Peyer's patch (tissue), 4 donors: ENCODE measurements at regions not wholly inside any gene's neighbourhood (a gene's known extent, or its start where the extent isn't known, plus 50 kb on each side); places are given as distances from the start of the nearest gene placed in this dataset.

ENCODE experiments used
- DNase-seq, 3 donors: peaks; one replicate each; pipeline ENCODE4 v3.0.0-alpha.2; 2017 to 2019
- H3K27ac ChIP-seq, 4 donors: fragments of 200-600 bp; sonication (generic); one replicate each; pipeline ENCODE4 v1.5.1; 2016 to 2019
- H3K27me3 ChIP-seq, 2 donors: fragments of 200-600 bp; sonication (generic); one replicate each; pipeline ENCODE4 v1.5.1; 2019
- H3K36me3 ChIP-seq, 3 donors: fragments of 200-600 bp; sonication (generic); one replicate each; pipeline ENCODE4 v1.5.1; 2016 to 2019
- H3K4me1 ChIP-seq, 4 donors: fragments of 200-600 bp; sonication (generic); one replicate each; pipeline ENCODE4 v1.5.1; 2016 to 2019
- H3K4me3 ChIP-seq, 4 donors: fragments of 200-600 bp; sonication (generic); 1 replicate in 3 of 4; 2 replicates in 1 of 4; pipeline ENCODE4 v1.5.1; 2016 to 2019; ENCODE audit warnings: mild to moderate bottlenecking in 1 of 4
- H3K9me3 ChIP-seq, 4 donors: fragments of 200-600 bp; sonication (generic); one replicate each; pipeline ENCODE4 v1.5.1; 2016 to 2019; ENCODE audit warnings: mild to moderate bottlenecking in 1 of 4
- CTCF ChIP-seq, 6 experiments: fragments of 450-650 bp in 4 of 6; fragments of 200-600 bp in 2 of 6; sonication (generic) in 1 of 6; IDR thresholded peaks; one replicate each; pipeline ENCODE4 v1.5.1; 2017 to 2019; ENCODE audit warnings: antibody characterized with exemption in 6 of 6, mild to moderate bottlenecking in 3 of 6, moderate library complexity in 1 of 6
- POLR2A ChIP-seq, 2 donors: fragments of 450-650 bp; IDR thresholded peaks; one replicate each; pipeline ENCODE4 v1.5.1; 2017; ENCODE audit warnings: antibody characterized with exemption in 2 of 2, mild to moderate bottlenecking in 2 of 2, moderate library complexity in 2 of 2

- TF ChIP-seq CTCF (IDR thresholded peaks at IDR 0.05) (no peak), POLR2A (IDR thresholded peaks at IDR 0.05) (no peak)
- no peaks in the 10 kb centered on the region for H3K27me3 ChIP-seq
- no peak overlapping the region for H3K4me3 ChIP-seq
- no peaks in the 10 kb centered on the region for H3K9me3 ChIP-seq
- no peaks in the 10 kb centered on the region for H3K36me3 ChIP-seq
- DNase-seq, result no peak
- H3K4me1 ChIP-seq, result peaks cover 0 to 6% (median 0%) of the 10 kb centered on the region in 4 donors
- H3K27ac ChIP-seq, result no peak overlapping the region
Measured at GRCh38 chr5:124796495-124796894, 50.1 kb upstream of the ZNF608 start.

GRCh38 chr5:124797665-124798087 lies 51.2 kb upstream of the ZNF608 start:
- Histone ChIP-seq H3K27me3 (no peaks in the 10 kb centered on the region), H3K4me3 (no peak overlapping the region), H3K9me3 (no peaks in the 10 kb centered on the region), H3K36me3 (no peaks in the 10 kb centered on the region), H3K4me1 (no peaks in the 10 kb centered on the region), H3K27ac (no peak overlapping the region)
- TF ChIP-seq CTCF (IDR thresholded peaks at IDR 0.05), result no peak
- no peak for TF ChIP-seq POLR2A (IDR thresholded peaks at IDR 0.05)
- no peak for DNase-seq

GRCh38 chr5:124798890-124799289 lies 52.5 kb upstream of the ZNF608 start:
- Histone ChIP-seq H3K27me3 (no peaks in the 10 kb centered on the region), H3K4me3 (no peak overlapping the region), H3K36me3 (no peaks in the 10 kb centered on the region), H3K9me3 (no peaks in the 10 kb centered on the region), H3K4me1 (no peaks in the 10 kb centered on the region), H3K27ac (no peak overlapping the region)
- TF ChIP-seq POLR2A (IDR thresholded peaks at IDR 0.05), result no peak
- no peak for TF ChIP-seq CTCF (IDR thresholded peaks at IDR 0.05)
- no peak for DNase-seq

- DNase-seq, result no peak
- no peak for TF ChIP-seq POLR2A (IDR thresholded peaks at IDR 0.05)
- no peak for TF ChIP-seq CTCF (IDR thresholded peaks at IDR 0.05)
Measured at GRCh38 chr5:124801551-124801950, 55.1 kb upstream of the ZNF608 start.

GRCh38 chr5:124803617-124804323 lies 57.3 kb upstream of the ZNF608 start:
- no peak for DNase-seq
- H3K27me3 ChIP-seq, result no peaks in the 10 kb centered on the region
- H3K27ac ChIP-seq, result no peak overlapping the region
- peaks cover 0 to 15% (median 2%) of the 10 kb centered on the region in 4 donors for H3K4me1 ChIP-seq
- H3K4me3 ChIP-seq, result no peak overlapping the region
- no peak for TF ChIP-seq POLR2A (IDR thresholded peaks at IDR 0.05)
- TF ChIP-seq CTCF (IDR thresholded peaks at IDR 0.05), result no peak
- H3K9me3 ChIP-seq, result no peaks in the 10 kb centered on the region
- no peaks in the 10 kb centered on the region for H3K36me3 ChIP-seq

More at GRCh38 chr5:124801551-124801950, 55.1 kb upstream of the ZNF608 start:
- Histone ChIP-seq H3K27ac (no peak overlapping the region), H3K9me3 (no peaks in the 10 kb centered on the region), H3K27me3 (no peaks in the 10 kb centered on the region), H3K4me3 (no peak overlapping the region), H3K4me1 (peaks cover 0 to 7% (median 0%) of the 10 kb centered on the region in 4 donors), H3K36me3 (no peaks in the 10 kb centered on the region)
